ENCODE measurements at regions not wholly inside any gene's neighbourhood (a gene's known extent, or its start where the extent isn't known, plus 50 kb on each side); places are given as distances from the start of the nearest gene placed in this dataset.

DNA sequence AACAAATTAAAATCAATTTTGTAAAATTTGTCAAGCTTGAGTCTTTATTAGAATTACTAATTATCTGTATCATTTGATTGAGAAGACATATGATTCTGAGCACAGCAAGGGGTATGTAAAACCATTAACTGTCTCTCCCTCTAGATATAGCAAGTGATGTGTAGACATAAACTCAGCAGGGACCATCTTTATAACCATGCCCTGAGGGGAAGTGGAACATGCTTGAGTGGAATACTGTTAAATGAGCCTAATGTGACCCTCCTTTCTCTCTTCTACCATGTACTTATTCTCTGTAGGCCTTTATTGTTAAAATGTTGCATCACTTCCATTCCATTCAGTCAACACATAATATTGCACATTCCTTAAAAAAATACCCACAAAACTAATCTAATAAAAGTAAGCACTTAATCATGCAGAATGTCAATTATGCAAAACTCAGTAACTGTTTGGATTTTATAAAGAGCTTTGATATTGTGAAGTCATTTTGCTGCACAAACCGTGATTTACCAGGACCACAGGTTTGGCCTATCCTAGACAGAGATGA lies 896.6 kb upstream of the MANEA start:
- TF ChIP-seq ZMAT3 (CRISPR knock-in tag; conservative IDR thresholded peaks at IDR 0.05) (no peak), NBN (conservative IDR thresholded peaks at IDR 0.05) (no peak), KAT2B (IDR thresholded peaks at IDR 0.05; ENCODE audit: borderline replicate concordance, low read depth, low read length) (no peak), XRCC5 (optimal IDR thresholded peaks at IDR 0.05; ENCODE audit: low read length) (no peak), CEBPB (IDR thresholded peaks at IDR 0.05; ENCODE audit: borderline replicate concordance, low read depth, low read length) (peak; percentile 3; the same call in 1 of the 2 replicates), ZNF746 (CRISPR knock-in tag; IDR thresholded peaks at IDR 0.05) (no peak), FOSL2 (CRISPR knock-in tag; IDR thresholded peaks at IDR 0.05) (no peak)
- Histone ChIP-seq H3K4me2 (ENCODE audit: low read depth, low read length) (no peak overlapping the region), H3K79me2 (ENCODE audit: insufficient read depth, low read length) (no peaks in the 10 kb centered on the region), H3K36me3 (replicated peaks in 1 of 2; ENCODE audit: control insufficient read depth in 1 of 2, insufficient read depth in 2 of 2, low read length in 2 of 2) (no peaks in the 10 kb centered on the region), H3K27me3 (ENCODE audit: control insufficient read depth in 1 of 2, insufficient read depth in 2 of 2, low read length in 2 of 2) (no peaks in the 10 kb centered on the region), H3K9ac (ENCODE audit: insufficient read depth, low read depth, low read length) (no peak overlapping the region), H3K27ac (ENCODE audit: extremely low read length, insufficient read depth, low read length) (no peak overlapping the region), H4K20me1 (ENCODE audit: insufficient read depth, low read length) (no peaks in the 10 kb centered on the region), H2AFZ (ENCODE audit: low read length) (no peak overlapping the region), H3K4me1 (ENCODE audit: insufficient read depth, low read length) (no peaks in the 10 kb centered on the region), H3K9me3 (ENCODE audit: low read length) (no peaks in the 10 kb centered on the region), H3K4me3 (replicated peaks in 1 of 3; ENCODE audit: insufficient read depth in 1 of 3, low read depth in 2 of 3, low read length in 3 of 3) (no peak overlapping the region)
- FAIRE-seq, result no peak
- no peak for ATAC-seq
- ChIA-PET CTCF (ENCODE audit: low intra/inter-chr PET ratio, low total read pairs) (no interaction called here), POLR2A (no interaction called here)
- 0% methylated on average over 1 of the region's 1 CpG for WGBS (ENCODE audit: low lambda C conversion rate)
- DNase-seq (ENCODE audit: low spot score), result no peak
- intact Hi-C loops (cut with micrococcal nuclease; ENCODE audit: unreplicated experiment), result no loop called here
- BruUV-seq (replicated peaks), result no TSS peak
- in situ Hi-C loops (cut with HindIII; ENCODE audit: extremely low pct_ligation_motif_present, low pct_unique_long_range_greater_than_20kb), result no loop called here

DNA sequence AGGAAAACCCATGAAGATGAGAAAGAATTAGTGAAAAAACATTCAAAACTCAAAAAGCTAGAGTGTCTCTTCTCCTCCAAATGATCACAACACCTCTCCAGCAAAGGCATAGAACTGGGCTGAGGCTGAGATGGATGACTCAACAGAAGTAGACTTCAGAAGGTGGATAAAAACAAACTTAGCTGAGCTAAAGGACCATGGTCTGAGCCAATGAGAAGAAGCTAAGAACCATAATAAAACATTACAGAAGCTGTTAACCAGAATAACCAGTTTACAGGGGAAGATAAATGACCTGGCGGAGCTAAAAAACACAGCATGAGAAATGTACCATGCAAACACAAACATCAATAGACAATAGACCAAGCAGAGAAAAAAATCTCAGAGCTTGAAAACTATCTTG lies 904.1 kb upstream of the MANEA start:
- Histone ChIP-seq H3K9me3 (ENCODE audit: low read length) (no peaks in the 10 kb centered on the region), H4K20me1 (ENCODE audit: insufficient read depth, low read length) (no peaks in the 10 kb centered on the region), H3K4me3 (replicated peaks in 1 of 3; ENCODE audit: insufficient read depth in 1 of 3, low read depth in 2 of 3, low read length in 3 of 3) (no peak overlapping the region), H3K4me2 (ENCODE audit: low read depth, low read length) (no peak overlapping the region), H3K36me3 (replicated peaks in 1 of 2; ENCODE audit: control insufficient read depth in 1 of 2, insufficient read depth in 2 of 2, low read length in 2 of 2) (no peaks in the 10 kb centered on the region), H3K9ac (ENCODE audit: insufficient read depth, low read depth, low read length) (no peak overlapping the region), H3K27me3 (ENCODE audit: control insufficient read depth in 1 of 2, insufficient read depth in 2 of 2, low read length in 2 of 2) (no peaks in the 10 kb centered on the region), H3K79me2 (ENCODE audit: insufficient read depth, low read length) (no peaks in the 10 kb centered on the region), H2AFZ (ENCODE audit: low read length) (no peak overlapping the region), H3K27ac (ENCODE audit: extremely low read length, insufficient read depth, low read length) (no peak overlapping the region), H3K4me1 (ENCODE audit: insufficient read depth, low read length) (no peaks in the 10 kb centered on the region)
- POLR2A ChIA-PET, result no interaction called here
- no TSS peak for BruUV-seq (replicated peaks)
- WGBS (ENCODE audit: low lambda C conversion rate), result 0% methylated on average over 1 of the region's 1 CpG
- CTCF ChIA-PET (ENCODE audit: low intra/inter-chr PET ratio, low total read pairs), result no interaction called here
- ATAC-seq (no peak), FAIRE-seq (no peak), DNase-seq (ENCODE audit: low spot score) (no peak)
- intact Hi-C loops (cut with micrococcal nuclease; ENCODE audit: unreplicated experiment) (no loop called here), in situ Hi-C loops (cut with HindIII; ENCODE audit: extremely low pct_ligation_motif_present, low pct_unique_long_range_greater_than_20kb) (no loop called here)
- no peak for TF ChIP-seq HMG20B (CRISPR knock-in tag; conservative IDR thresholded peaks at IDR 0.05)
- TF ChIP-seq ZSCAN21 (CRISPR knock-in tag; IDR thresholded peaks at IDR 0.05; ENCODE audit: borderline replicate concordance), result no peak
- TF ChIP-seq SMC3 (IDR thresholded peaks at IDR 0.05; ENCODE audit: low read length), result no peak
- TF ChIP-seq RFXANK (CRISPR knock-in tag; IDR thresholded peaks at IDR 0.05), result no peak
- TF ChIP-seq RAD21 (CRISPR knock-in tag; IDR thresholded peaks at IDR 0.05), result no peak
- TF ChIP-seq HOXA3 (CRISPR knock-in tag; IDR thresholded peaks at IDR 0.05), result no peak
- TF ChIP-seq, protein P1, sequence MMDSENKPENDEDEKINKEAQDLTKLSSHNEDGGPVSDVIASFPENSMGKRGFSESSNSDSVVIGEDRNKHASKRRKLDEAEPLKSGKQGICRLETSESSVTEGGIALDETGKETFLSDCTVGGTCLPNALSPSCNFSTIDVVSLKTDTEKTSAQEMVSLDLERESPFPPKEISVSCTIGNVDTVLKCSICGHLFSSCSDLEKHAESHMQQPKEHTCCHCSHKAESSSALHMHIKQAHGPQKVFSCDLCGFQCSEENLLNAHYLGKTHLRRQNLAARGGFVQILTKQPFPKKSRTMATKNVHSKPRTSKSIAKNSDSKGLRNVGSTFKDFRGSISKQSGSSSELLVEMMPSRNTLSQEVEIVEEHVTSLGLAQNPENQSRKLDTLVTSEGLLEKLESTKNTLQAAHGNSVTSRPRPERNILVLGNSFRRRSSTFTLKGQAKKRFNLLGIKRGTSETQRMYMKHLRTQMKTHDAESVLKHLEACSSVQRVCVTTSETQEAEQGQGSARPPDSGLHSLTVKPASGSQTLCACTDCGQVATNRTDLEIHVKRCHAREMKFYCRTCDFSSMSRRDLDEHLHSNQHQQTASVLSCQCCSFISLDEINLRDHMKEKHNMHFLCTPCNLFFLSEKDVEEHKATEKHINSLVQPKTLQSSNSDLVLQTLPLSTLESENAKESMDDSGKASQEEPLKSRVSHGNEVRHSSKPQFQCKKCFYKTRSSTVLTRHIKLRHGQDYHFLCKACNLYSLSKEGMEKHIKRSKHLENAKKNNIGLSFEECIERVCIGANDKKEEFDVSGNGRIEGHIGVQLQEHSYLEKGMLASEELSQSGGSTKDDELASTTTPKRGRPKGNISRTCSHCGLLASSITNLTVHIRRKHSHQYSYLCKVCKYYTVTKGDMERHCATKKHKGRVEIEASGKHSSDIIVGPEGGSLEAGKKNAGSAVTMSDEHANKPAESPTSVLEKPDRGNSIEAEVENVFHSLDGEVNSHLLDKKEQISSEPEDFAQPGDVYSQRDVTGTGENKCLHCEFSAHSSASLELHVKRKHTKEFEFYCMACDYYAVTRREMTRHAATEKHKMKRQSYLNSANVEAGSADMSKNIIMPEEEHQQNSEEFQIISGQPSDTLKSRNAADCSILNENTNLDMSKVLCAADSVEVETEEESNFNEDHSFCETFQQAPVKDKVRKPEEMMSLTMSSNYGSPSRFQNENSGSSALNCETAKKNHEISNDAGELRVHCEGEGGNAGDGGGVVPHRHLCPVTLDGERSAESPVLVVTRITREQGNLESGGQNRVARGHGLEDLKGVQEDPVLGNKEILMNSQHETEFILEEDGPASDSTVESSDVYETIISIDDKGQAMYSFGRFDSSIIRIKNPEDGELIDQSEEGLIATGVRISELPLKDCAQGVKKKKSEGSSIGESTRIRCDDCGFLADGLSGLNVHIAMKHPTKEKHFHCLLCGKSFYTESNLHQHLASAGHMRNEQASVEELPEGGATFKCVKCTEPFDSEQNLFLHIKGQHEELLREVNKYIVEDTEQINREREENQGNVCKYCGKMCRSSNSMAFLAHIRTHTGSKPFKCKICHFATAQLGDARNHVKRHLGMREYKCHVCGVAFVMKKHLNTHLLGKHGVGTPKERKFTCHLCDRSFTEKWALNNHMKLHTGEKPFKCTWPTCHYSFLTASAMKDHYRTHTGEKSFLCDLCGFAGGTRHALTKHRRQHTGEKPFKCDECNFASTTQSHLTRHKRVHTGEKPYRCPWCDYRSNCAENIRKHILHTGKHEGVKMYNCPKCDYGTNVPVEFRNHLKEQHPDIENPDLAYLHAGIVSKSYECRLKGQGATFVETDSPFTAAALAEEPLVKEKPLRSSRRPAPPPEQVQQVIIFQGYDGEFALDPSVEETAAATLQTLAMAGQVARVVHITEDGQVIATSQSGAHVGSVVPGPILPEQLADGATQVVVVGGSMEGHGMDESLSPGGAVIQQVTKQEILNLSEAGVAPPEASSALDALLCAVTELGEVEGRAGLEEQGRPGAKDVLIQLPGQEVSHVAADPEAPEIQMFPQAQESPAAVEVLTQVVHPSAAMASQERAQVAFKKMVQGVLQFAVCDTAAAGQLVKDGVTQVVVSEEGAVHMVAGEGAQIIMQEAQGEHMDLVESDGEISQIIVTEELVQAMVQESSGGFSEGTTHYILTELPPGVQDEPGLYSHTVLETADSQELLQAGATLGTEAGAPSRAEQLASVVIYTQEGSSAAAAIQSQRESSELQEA (CRISPR knock-in tag; IDR thresholded peaks at IDR 0.05; ENCODE audit: not compliant biosample characterization), result no peak

All from HepG2 (cell line).